BJ (cell line): ENCODE measurements at regions not wholly inside any gene's neighbourhood (a gene's known extent, or its start where the extent isn't known, plus 50 kb on each side); places are given as distances from the start of the nearest gene placed in this dataset.

ENCODE experiments used
- CTCF ChIA-PET: fragments of 350-600 bp; formaldehyde crosslinking; extraction: SDS; loops from one replicate; lab custom pipeline; 2021; ENCODE audit warnings: antibody characterized with exemption, inconsistent platforms; lab: Yijun Ruan, JAX
- POLR2A ChIA-PET: fragments of 300-600 bp; sonication (Branson Sonifier 250); formaldehyde crosslinking; extraction: SDS; loops from one replicate; lab custom pipeline; 2021; ENCODE audit warnings: antibody characterized with exemption; lab: Charles Lee
- DNase-seq: peaks from one replicate; pipeline ENCODE4 v3.0.0-alpha.2; 2011; ENCODE audit warnings: low read depth
- H3K27me3 ChIP-seq: 2 replicates; pipeline ENCODE4 v1.6.0; 2011; ENCODE audit warnings: low read length; ENCODE audit not compliant: control insufficient read depth, insufficient read depth
- H3K36me3 ChIP-seq: 2 replicates; pipeline ENCODE4 v1.5.1; 2011; ENCODE audit warnings: low read length; ENCODE audit not compliant: control insufficient read depth, insufficient read depth
- H3K4me3 ChIP-seq: 2 replicates; pipeline ENCODE4 v1.5.1; 2011; ENCODE audit warnings: low read depth, mild to moderate bottlenecking, control low read depth, low read length
- TF ChIP-seq, protein P1 (sequence below): IDR thresholded peaks from 2 replicates; pipeline ENCODE4 v1.5.1; 2011; ENCODE audit warnings: low read depth, mild to moderate bottlenecking, control low read depth, inconsistent platforms, low read length, moderate library complexity; ENCODE audit not compliant: insufficient read depth

GRCh38 chr15:88980498-88980897 is 67.3 kb upstream of the MFGE8 start:
- CTCF ChIA-PET: no interaction called here
- Histone ChIP-seq H3K27me3 (no peaks in the 10 kb centered on the region), H3K36me3 (no peaks in the 10 kb centered on the region), H3K4me3 (no peak overlapping the region)
- TF ChIP-seq, protein P1, sequence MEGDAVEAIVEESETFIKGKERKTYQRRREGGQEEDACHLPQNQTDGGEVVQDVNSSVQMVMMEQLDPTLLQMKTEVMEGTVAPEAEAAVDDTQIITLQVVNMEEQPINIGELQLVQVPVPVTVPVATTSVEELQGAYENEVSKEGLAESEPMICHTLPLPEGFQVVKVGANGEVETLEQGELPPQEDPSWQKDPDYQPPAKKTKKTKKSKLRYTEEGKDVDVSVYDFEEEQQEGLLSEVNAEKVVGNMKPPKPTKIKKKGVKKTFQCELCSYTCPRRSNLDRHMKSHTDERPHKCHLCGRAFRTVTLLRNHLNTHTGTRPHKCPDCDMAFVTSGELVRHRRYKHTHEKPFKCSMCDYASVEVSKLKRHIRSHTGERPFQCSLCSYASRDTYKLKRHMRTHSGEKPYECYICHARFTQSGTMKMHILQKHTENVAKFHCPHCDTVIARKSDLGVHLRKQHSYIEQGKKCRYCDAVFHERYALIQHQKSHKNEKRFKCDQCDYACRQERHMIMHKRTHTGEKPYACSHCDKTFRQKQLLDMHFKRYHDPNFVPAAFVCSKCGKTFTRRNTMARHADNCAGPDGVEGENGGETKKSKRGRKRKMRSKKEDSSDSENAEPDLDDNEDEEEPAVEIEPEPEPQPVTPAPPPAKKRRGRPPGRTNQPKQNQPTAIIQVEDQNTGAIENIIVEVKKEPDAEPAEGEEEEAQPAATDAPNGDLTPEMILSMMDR: no peak
- DNase-seq: no peak
- POLR2A ChIA-PET: no interaction called here

- TF ChIP-seq, protein P1: no peak
- ChIA-PET POLR2A (interaction anchor here (0.6 kb wide), 1 partner anchor 43 kb away, joined by 7 read pairs; no protein-coding TSS in a partner anchor), CTCF (interaction anchor here (2.0 kb wide), 1 partner anchor 77 kb away, joined by 7 read pairs; no protein-coding TSS in a partner anchor)
- Histone ChIP-seq H3K4me3 (no peak overlapping the region), H3K36me3 (no peaks in the 10 kb centered on the region), H3K27me3 (no peaks in the 10 kb centered on the region)
- no peak for DNase-seq
Observed at GRCh38 chr15:88981244-88982215, 68.4 kb upstream of the MFGE8 start.

GRCh38 chr15:88982304-88982945 is 69.2 kb upstream of the MFGE8 start:
- TF ChIP-seq, protein P1: no peak
- no peak for DNase-seq
- Histone ChIP-seq H3K4me3 (no peak overlapping the region), H3K36me3 (no peaks in the 10 kb centered on the region), H3K27me3 (no peaks in the 10 kb centered on the region)
- CTCF ChIA-PET: interaction anchor here (1.0 to 2.0 kb wide), 2 partner anchors 78 to 104 kb away, joined by 3 to 7 read pairs; no protein-coding TSS in a partner anchor
- POLR2A ChIA-PET: interaction anchor here (0.6 kb wide), 1 partner anchor 42 kb away, joined by 7 read pairs; no protein-coding TSS in a partner anchor

DNA sequence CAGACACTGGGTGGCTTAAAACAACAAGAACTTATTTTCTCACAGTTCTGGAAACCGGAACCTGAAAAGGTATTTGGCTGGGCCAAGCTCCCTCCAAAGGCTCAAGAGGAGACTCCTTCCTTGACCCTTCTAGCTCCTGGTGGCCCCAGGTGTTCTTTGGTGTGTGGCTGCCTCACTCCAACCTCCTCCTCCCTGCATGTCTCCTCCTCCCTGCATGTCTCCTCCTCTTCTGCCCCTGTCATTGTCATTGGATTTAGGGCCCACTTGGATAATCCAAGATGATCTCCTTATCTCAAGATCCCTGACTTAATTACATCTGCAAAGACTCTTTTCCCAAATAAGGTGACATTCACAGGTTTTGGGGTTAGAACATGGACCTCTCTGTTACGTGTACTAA is 69.8 kb upstream of the MFGE8 start:
- CTCF ChIA-PET: interaction anchor here (0.6 to 2.0 kb wide), 3 partner anchors 43 to 104 kb away, joined by 3 to 7 read pairs (median 3); no protein-coding TSS in a partner anchor

More for the DNA sequence above, 69.8 kb upstream of the MFGE8 start:
- POLR2A ChIA-PET: no interaction called here
- Histone ChIP-seq H3K4me3 (no peak overlapping the region), H3K27me3 (no peaks in the 10 kb centered on the region), H3K36me3 (no peaks in the 10 kb centered on the region)
- TF ChIP-seq, protein P1: no peak
- no peak for DNase-seq
